Cardiac muscle cell (in vitro differentiated cells and primary cell): ENCODE measurements at regions not wholly inside any gene's neighbourhood (a gene's known extent, or its start where the extent isn't known, plus 50 kb on each side); places are given as distances from the start of the nearest gene placed in this dataset.
"Not testable (repeated sequence)": the region's sequence is repeated elsewhere in the genome, so short reads cannot be mapped to it uniquely, and the experiment has no call there.

Experiments used
- DNase-seq, 2 donors: peaks; one replicate each; pipeline versions ENCODE4 v3.0.0 to v3.0.0-alpha.2; 2010 to 2017; ENCODE audit warnings: low read depth in 1 of 2, low spot score in 1 of 2
- H3K27ac ChIP-seq: fragments of 200-600 bp; sonication (generic); 2 replicates; pipeline ENCODE4 v1.5.1; 2016
- H3K27me3 ChIP-seq: fragments of 200-600 bp; sonication (generic); 2 replicates; pipeline ENCODE4 v1.6.0; 2016; ENCODE audit warnings: control low read depth
- H3K36me3 ChIP-seq: fragments of 200-600 bp; sonication (generic); 2 replicates; pipeline ENCODE4 v1.5.1; 2016; ENCODE audit warnings: control low read depth
- H3K4me1 ChIP-seq: fragments of 200-600 bp; sonication (generic); 2 replicates; pipeline ENCODE4 v1.8.1; 2017; ENCODE audit warnings: low read depth, mild to moderate bottlenecking, mixed run types
- H3K4me3 ChIP-seq: fragments of 200-600 bp; sonication (generic); 2 replicates; pipeline ENCODE4 v1.5.1; 2016; ENCODE audit warnings: mild to moderate bottlenecking
- H3K9me3 ChIP-seq: fragments of 200-600 bp; sonication (generic); 2 replicates; pipeline ENCODE4 v1.5.1; 2017; ENCODE audit warnings: low read depth, mild to moderate bottlenecking, control low read depth
- TF ChIP-seq, protein P1 (sequence below): IDR thresholded peaks from 2 replicates; pipeline ENCODE4 v1.5.1; 2012; ENCODE audit warnings: low read depth, mild to moderate bottlenecking, low read length

GRCh38 chr4:18180892-18181291 lies 159.3 kb upstream of the LCORL start:
- Histone ChIP-seq H3K4me1 (no peaks in the 10 kb centered on the region), H3K4me3 (no peak overlapping the region), H3K36me3 (no peaks in the 10 kb centered on the region), H3K27ac (no peak overlapping the region), H3K27me3 (no peaks in the 10 kb centered on the region), H3K9me3 (no peaks in the 10 kb centered on the region)
- DNase-seq = no peak
- TF ChIP-seq, protein P1, sequence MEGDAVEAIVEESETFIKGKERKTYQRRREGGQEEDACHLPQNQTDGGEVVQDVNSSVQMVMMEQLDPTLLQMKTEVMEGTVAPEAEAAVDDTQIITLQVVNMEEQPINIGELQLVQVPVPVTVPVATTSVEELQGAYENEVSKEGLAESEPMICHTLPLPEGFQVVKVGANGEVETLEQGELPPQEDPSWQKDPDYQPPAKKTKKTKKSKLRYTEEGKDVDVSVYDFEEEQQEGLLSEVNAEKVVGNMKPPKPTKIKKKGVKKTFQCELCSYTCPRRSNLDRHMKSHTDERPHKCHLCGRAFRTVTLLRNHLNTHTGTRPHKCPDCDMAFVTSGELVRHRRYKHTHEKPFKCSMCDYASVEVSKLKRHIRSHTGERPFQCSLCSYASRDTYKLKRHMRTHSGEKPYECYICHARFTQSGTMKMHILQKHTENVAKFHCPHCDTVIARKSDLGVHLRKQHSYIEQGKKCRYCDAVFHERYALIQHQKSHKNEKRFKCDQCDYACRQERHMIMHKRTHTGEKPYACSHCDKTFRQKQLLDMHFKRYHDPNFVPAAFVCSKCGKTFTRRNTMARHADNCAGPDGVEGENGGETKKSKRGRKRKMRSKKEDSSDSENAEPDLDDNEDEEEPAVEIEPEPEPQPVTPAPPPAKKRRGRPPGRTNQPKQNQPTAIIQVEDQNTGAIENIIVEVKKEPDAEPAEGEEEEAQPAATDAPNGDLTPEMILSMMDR = no peak

- TF ChIP-seq, protein P1 = no peak
- Histone ChIP-seq H3K9me3 (no peaks in the 10 kb centered on the region), H3K4me3 (no peak overlapping the region), H3K36me3 (no peaks in the 10 kb centered on the region), H3K27me3 (no peaks in the 10 kb centered on the region), H3K27ac (no peak overlapping the region), H3K4me1 (no peaks in the 10 kb centered on the region)
- no peak for DNase-seq
These were observed 158.6 kb upstream of the LCORL start for GRCh38 chr4:18180122-18180521.

DNA sequence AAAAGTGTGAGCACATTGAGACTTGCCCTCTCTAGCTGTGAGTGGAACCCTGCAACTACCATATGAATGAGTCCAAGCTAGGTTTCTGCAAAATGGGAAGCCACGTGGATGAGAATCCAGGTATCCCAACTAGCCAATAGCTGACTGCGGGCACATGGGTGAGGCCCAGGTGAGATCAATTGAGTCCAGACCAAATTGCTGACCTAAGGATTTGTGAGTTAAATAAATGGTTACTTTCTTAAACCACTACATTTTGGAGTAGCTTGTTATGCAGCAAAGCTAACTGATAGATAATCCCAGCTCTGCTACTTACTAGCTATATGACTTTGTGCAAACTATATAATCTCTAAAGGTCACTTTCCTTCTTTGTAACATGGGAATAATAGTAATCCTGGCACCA lies 150.3 kb upstream of the LCORL start:
- no peak for DNase-seq
- H3K27ac ChIP-seq = no peak overlapping the region
- H3K4me3 ChIP-seq = no peak overlapping the region
- no peaks in the 10 kb centered on the region for H3K27me3 ChIP-seq
- no peaks in the 10 kb centered on the region for H3K4me1 ChIP-seq
- TF ChIP-seq, protein P1 = no peak
- H3K9me3 ChIP-seq = no peaks in the 10 kb centered on the region
- no peaks in the 10 kb centered on the region for H3K36me3 ChIP-seq

- Histone ChIP-seq H3K9me3 (no peaks in the 10 kb centered on the region), H3K36me3 (no peaks in the 10 kb centered on the region), H3K4me3 (no peak overlapping the region), H3K27ac (no peak overlapping the region), H3K27me3 (no peaks in the 10 kb centered on the region), H3K4me1 (no peaks in the 10 kb centered on the region)
- DNase-seq = no peak
- TF ChIP-seq, protein P1 = no peak
These were observed 146.3 kb upstream of the LCORL start for GRCh38 chr4:18167831-18168230.

DNA sequence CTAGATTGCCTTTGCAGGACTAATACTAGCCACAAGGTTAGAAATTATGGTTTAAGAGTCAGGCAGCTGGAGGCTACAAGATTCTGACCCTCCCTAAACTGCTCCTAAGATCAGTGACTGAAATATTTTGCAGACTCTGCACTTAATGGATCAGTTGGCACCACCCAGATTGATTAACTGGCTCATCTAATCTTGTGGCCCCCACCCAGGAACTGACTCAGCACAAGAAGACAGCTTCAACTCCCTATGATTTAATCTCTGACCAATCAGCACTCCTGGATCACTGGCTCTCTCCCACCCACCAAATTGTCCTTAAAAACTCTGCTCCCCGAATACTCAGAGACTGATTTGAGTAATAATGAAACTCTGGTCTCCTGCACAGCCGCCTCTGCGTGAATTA lies 145.4 kb upstream of the LCORL start:
- Histone ChIP-seq H3K27me3 (no peaks in the 10 kb centered on the region), H3K4me1 (no peaks in the 10 kb centered on the region), H3K36me3 (no peaks in the 10 kb centered on the region), H3K9me3 (no peaks in the 10 kb centered on the region), H3K27ac (no peak overlapping the region), H3K4me3 (no peak overlapping the region)
- TF ChIP-seq, protein P1 = no peak
- DNase-seq = no peak

- H3K9me3 ChIP-seq = no peaks in the 10 kb centered on the region
- TF ChIP-seq, protein P1 = no peak
- DNase-seq = no peak
- H3K4me3 ChIP-seq = no peak overlapping the region
- H3K27me3 ChIP-seq = no peaks in the 10 kb centered on the region
- no peaks in the 10 kb centered on the region for H3K36me3 ChIP-seq
- no peaks in the 10 kb centered on the region for H3K4me1 ChIP-seq
- no peak overlapping the region for H3K27ac ChIP-seq
These were observed 140.9 kb upstream of the LCORL start for GRCh38 chr4:18162453-18162852.

GRCh38 chr4:18159117-18159912 lies 137.8 kb upstream of the LCORL start:
- H3K4me1 ChIP-seq, H3K27ac ChIP-seq, H3K4me3 ChIP-seq, H3K36me3 ChIP-seq, DNase-seq, H3K9me3 ChIP-seq, H3K27me3 ChIP-seq: not testable (repeated sequence)
